ENCODE measurements at regions not wholly inside any gene's neighbourhood (a gene's known extent, or its start where the extent isn't known, plus 50 kb on each side); places are given as distances from the start of the nearest gene placed in this dataset.

- TF ChIP-seq ZNF70 (CRISPR knock-in tag; IDR thresholded peaks at IDR 0.05) (no peak), CREB5 (CRISPR knock-in tag; IDR thresholded peaks at IDR 0.05; ENCODE audit: low read depth) (no peak), TCF4 (CRISPR knock-in tag; IDR thresholded peaks at IDR 0.05; ENCODE audit: borderline replicate concordance) (no peak), SNAI2 (CRISPR knock-in tag; IDR thresholded peaks at IDR 0.05) (no peak), PPARA (CRISPR knock-in tag; IDR thresholded peaks at IDR 0.05; ENCODE audit: borderline replicate concordance) (no peak), ZFP30 (CRISPR knock-in tag; IDR thresholded peaks at IDR 0.05) (no peak), BACH2 (CRISPR knock-in tag; IDR thresholded peaks at IDR 0.05; ENCODE audit: borderline replicate concordance) (no peak), ISL1 (CRISPR knock-in tag; IDR thresholded peaks at IDR 0.05) (no peak), PATZ1 (CRISPR knock-in tag; IDR thresholded peaks at IDR 0.05; ENCODE audit: borderline replicate concordance) (no peak), GLIS3 (CRISPR knock-in tag; IDR thresholded peaks at IDR 0.05) (no peak), CSDC2 (CRISPR knock-in tag; IDR thresholded peaks at IDR 0.05) (no peak), TOX (CRISPR knock-in tag; IDR thresholded peaks at IDR 0.05; ENCODE audit: borderline replicate concordance) (no peak)
- no peak for ATAC-seq
Observed at GRCh38 chr13:62092949-62093348, 677.3 kb upstream of the PCDH20 start.

DNA sequence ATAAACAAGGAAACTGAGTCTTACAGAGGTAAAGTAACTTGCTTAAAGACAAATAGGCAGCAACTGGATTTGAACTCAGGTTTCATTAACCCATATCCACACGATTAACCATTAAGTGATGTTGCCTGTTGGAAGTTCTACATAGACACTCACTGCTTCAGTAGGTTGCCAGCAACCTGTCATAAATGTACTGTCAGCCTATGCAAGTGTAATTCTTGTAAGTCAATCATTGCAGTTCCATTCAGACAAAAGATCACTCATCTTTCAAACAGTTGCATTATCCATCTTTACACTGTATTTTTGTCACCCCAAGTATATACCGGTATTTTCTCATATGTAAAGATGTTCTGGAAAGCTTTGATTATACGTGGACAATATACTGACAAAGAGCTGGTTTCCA lies 676.9 kb upstream of the PCDH20 start:
- no peak for TF ChIP-seq ZFP30 (CRISPR knock-in tag; IDR thresholded peaks at IDR 0.05)
- no peak for TF ChIP-seq ZNF565 (CRISPR knock-in tag; conservative IDR thresholded peaks at IDR 0.05; ENCODE audit: low read depth)
- no peak for TF ChIP-seq TCF4 (CRISPR knock-in tag; IDR thresholded peaks at IDR 0.05; ENCODE audit: borderline replicate concordance)
- TF ChIP-seq ISL1 (CRISPR knock-in tag; IDR thresholded peaks at IDR 0.05): no peak
- no peak for TF ChIP-seq SNAI2 (CRISPR knock-in tag; IDR thresholded peaks at IDR 0.05)
- no peak for TF ChIP-seq BACH2 (CRISPR knock-in tag; IDR thresholded peaks at IDR 0.05; ENCODE audit: borderline replicate concordance)
- TF ChIP-seq ZNF8 (CRISPR knock-in tag; IDR thresholded peaks at IDR 0.05): no peak
- no peak for TF ChIP-seq ZNF70 (CRISPR knock-in tag; IDR thresholded peaks at IDR 0.05)
- no peak for TF ChIP-seq ZFP3 (CRISPR knock-in tag; IDR thresholded peaks at IDR 0.05)
- TF ChIP-seq TOX (CRISPR knock-in tag; IDR thresholded peaks at IDR 0.05; ENCODE audit: borderline replicate concordance): no peak
- ATAC-seq: no peak

DNA sequence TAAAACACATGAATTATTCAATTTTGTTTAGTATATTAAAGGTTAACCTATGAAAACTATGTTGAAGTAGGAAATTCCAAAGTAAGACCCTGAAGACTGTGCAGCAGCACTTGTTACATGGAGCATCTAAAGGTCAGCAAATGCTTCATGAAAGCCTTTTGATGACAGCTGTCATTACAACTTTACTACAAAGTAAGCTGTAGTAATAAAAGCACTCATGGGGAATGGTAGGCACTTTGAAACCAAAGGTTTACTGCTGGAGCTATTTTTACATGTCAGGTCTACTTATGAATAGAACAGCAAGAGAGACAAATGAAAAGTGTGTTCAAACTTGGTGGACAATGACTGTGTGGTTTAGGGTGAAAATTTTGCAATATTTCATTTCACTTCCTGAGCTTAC lies 672.5 kb upstream of the PCDH20 start:
- no peak for TF ChIP-seq TOX (CRISPR knock-in tag; IDR thresholded peaks at IDR 0.05; ENCODE audit: borderline replicate concordance)
- no peak for TF ChIP-seq POU6F1 (CRISPR knock-in tag; IDR thresholded peaks at IDR 0.05; ENCODE audit: borderline replicate concordance, low read depth)
- no peak for TF ChIP-seq ESRRG (CRISPR knock-in tag; IDR thresholded peaks at IDR 0.05)
- no peak for TF ChIP-seq OSR1 (CRISPR knock-in tag; IDR thresholded peaks at IDR 0.05)
- TF ChIP-seq ZNF8 (CRISPR knock-in tag; IDR thresholded peaks at IDR 0.05): no peak
- TF ChIP-seq ZC3H10 (CRISPR knock-in tag; IDR thresholded peaks at IDR 0.05): no peak
- no peak for TF ChIP-seq ZFP3 (CRISPR knock-in tag; IDR thresholded peaks at IDR 0.05)
- no peak for TF ChIP-seq ZNF70 (CRISPR knock-in tag; IDR thresholded peaks at IDR 0.05)
- no peak for TF ChIP-seq CREB5 (CRISPR knock-in tag; IDR thresholded peaks at IDR 0.05; ENCODE audit: low read depth)
- ATAC-seq: no peak

- ATAC-seq: no peak
- TF ChIP-seq ZNF565 (CRISPR knock-in tag; conservative IDR thresholded peaks at IDR 0.05; ENCODE audit: low read depth): no peak
- no peak for TF ChIP-seq CREB5 (CRISPR knock-in tag; IDR thresholded peaks at IDR 0.05; ENCODE audit: low read depth)
- TF ChIP-seq ZNF70 (CRISPR knock-in tag; IDR thresholded peaks at IDR 0.05): no peak
- no peak for TF ChIP-seq PATZ1 (CRISPR knock-in tag; IDR thresholded peaks at IDR 0.05; ENCODE audit: borderline replicate concordance)
- TF ChIP-seq ZFP30 (CRISPR knock-in tag; IDR thresholded peaks at IDR 0.05): no peak
- no peak for TF ChIP-seq ESRRG (CRISPR knock-in tag; IDR thresholded peaks at IDR 0.05)
- no peak for TF ChIP-seq RARB (CRISPR knock-in tag; IDR thresholded peaks at IDR 0.05)
Observed at GRCh38 chr13:62087124-62087523, 671.5 kb upstream of the PCDH20 start.
